ENCODE measurements at regions not wholly inside any gene's neighbourhood (a gene's known extent, or its start where the extent isn't known, plus 50 kb on each side); places are given as distances from the start of the nearest gene placed in this dataset.

GRCh38 chr4:123631786-123632692 is 235.4 kb downstream of the SPRY1 start:
- no peaks in the 10 kb centered on the region for H3K9me3 ChIP-seq
- no peak for FAIRE-seq
- WGBS, 2 donors = 78 to 79% methylated on average over 7 of the region's 7 CpGs
- H3K27ac ChIP-seq = no peak overlapping the region
- ATAC-seq = no peak
- intact Hi-C loops (cut with DNase I) = no loop called here
- H3K4me1 ChIP-seq = no peaks in the 10 kb centered on the region
- TF ChIP-seq, protein P1, sequence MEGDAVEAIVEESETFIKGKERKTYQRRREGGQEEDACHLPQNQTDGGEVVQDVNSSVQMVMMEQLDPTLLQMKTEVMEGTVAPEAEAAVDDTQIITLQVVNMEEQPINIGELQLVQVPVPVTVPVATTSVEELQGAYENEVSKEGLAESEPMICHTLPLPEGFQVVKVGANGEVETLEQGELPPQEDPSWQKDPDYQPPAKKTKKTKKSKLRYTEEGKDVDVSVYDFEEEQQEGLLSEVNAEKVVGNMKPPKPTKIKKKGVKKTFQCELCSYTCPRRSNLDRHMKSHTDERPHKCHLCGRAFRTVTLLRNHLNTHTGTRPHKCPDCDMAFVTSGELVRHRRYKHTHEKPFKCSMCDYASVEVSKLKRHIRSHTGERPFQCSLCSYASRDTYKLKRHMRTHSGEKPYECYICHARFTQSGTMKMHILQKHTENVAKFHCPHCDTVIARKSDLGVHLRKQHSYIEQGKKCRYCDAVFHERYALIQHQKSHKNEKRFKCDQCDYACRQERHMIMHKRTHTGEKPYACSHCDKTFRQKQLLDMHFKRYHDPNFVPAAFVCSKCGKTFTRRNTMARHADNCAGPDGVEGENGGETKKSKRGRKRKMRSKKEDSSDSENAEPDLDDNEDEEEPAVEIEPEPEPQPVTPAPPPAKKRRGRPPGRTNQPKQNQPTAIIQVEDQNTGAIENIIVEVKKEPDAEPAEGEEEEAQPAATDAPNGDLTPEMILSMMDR (IDR thresholded peaks at IDR 0.05) = no peak
- H3K36me3 ChIP-seq = no peaks in the 10 kb centered on the region
- H3K27me3 ChIP-seq = no peaks in the 10 kb centered on the region
- H3K4me3 ChIP-seq = no peak overlapping the region
- DNase-seq = no peak

DNA sequence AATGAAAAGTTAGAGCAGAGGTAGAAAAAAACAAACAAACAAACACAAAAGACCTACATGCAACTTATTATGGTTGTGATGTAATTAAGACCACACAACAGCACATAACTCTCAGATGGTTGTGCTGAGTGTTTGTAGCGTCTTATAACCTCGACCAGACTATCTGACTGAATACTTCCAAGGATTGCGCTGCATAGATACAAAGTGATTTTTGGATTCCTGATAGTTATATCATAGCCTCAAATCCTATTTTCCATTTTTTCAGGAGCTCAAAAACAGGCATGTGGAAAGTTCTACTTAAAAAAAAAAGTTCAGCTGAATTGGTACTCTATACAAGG is 236.1 kb downstream of the SPRY1 start:
- DNase-seq (no peak), FAIRE-seq (no peak), ATAC-seq (no peak)
- TF ChIP-seq, protein P1 (IDR thresholded peaks at IDR 0.05) = no peak
- H3K4me3 ChIP-seq = no peak overlapping the region
- no peaks in the 10 kb centered on the region for H3K4me1 ChIP-seq
- intact Hi-C loops (cut with DNase I) = no loop called here
- H3K27me3 ChIP-seq = no peaks in the 10 kb centered on the region
- WGBS, 2 donors = 86 to 92% methylated on average over 3 of the region's 3 CpGs
- H3K36me3 ChIP-seq = no peaks in the 10 kb centered on the region
- H3K9me3 ChIP-seq = no peaks in the 10 kb centered on the region
- H3K27ac ChIP-seq = no peak overlapping the region

DNA sequence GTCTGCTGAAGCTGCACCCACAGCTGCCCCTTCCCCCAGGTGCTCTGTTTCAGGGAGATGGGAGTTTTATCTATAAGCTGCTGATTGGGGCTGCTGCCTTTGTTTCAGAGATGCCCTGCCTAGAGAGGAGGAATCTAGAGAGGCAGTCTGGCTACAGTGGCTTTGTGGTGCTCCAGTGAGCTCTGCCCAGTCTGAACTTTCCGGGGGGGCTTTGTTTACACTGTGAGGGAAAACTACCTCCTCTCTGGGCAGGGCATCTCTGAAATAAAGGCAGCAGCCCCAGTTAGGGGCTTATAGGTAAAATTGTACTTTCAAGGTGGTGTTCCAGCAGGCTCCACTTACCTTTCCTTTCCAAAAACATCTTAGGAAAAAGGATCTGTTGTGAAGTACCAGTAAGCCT is 242.2 kb downstream of the SPRY1 start:
- FAIRE-seq = no peak
- DNase-seq = no peak
- Histone ChIP-seq H3K9me3 (no peaks in the 10 kb centered on the region), H3K4me3 (no peak overlapping the region), H3K27ac (no peak overlapping the region), H3K27me3 (no peaks in the 10 kb centered on the region), H3K4me1 (no peaks in the 10 kb centered on the region), H3K36me3 (no peaks in the 10 kb centered on the region)
- no peak for ATAC-seq
- 31 to 48% methylated on average over 1 of the region's 1 CpG for WGBS, 2 donors
- intact Hi-C loops (cut with DNase I) = no loop called here
- TF ChIP-seq, protein P1 (IDR thresholded peaks at IDR 0.05) = no peak

GRCh38 chr4:123640271-123640670 is 243.7 kb downstream of the SPRY1 start:
- intact Hi-C loops (cut with DNase I) = no loop called here
- ATAC-seq (no peak), DNase-seq (no peak), FAIRE-seq (no peak)
- no peak overlapping the region for H3K27ac ChIP-seq
- peaks cover 0 to 4% (median 0%) of the 10 kb centered on the region in 4 donors for H3K27me3 ChIP-seq
- no peaks in the 10 kb centered on the region for H3K36me3 ChIP-seq
- H3K4me3 ChIP-seq = no peak overlapping the region
- no peaks in the 10 kb centered on the region for H3K9me3 ChIP-seq
- H3K4me1 ChIP-seq = no peaks in the 10 kb centered on the region
- TF ChIP-seq, protein P1 (IDR thresholded peaks at IDR 0.05) = no peak

DNA sequence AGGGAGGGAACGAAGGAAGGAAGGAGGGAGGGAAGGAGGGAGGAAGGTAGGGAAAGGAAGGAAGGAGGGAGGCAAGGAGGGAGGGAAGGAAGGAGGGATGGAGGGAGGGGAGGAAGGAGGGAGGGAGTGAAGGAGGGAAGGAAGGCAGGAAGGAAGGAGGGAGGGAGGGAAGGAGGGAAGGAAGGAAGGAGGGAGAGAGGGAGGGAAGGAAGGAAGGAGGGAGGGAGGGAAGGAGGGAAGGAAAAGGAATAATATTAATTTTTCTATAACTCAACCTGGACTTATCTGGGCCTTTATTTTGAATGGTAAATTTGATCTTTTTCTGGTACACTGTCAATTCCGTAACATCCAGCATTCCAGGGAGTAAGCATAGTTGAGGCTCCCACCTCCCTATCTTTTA is 244.2 kb downstream of the SPRY1 start:
- H3K9me3 ChIP-seq = no peaks in the 10 kb centered on the region
- H3K4me3 ChIP-seq = no peak overlapping the region
- FAIRE-seq = no peak
- no peaks in the 10 kb centered on the region for H3K4me1 ChIP-seq
- WGBS, 2 donors = 94 to 95% methylated on average over 2 of the region's 2 CpGs
- no peaks in the 10 kb centered on the region for H3K36me3 ChIP-seq
- no peak for DNase-seq
- TF ChIP-seq, protein P1 (IDR thresholded peaks at IDR 0.05) = no peak
- intact Hi-C loops (cut with DNase I) = no loop called here
- H3K27me3 ChIP-seq = peaks cover 0 to 4% (median 0%) of the 10 kb centered on the region in 4 donors
- no peak overlapping the region for H3K27ac ChIP-seq
- ATAC-seq = no peak

Data from pancreas (tissue), 10 donors.